ENCODE measurements at regions not wholly inside any gene's neighbourhood (a gene's known extent, or its start where the extent isn't known, plus 50 kb on each side); places are given as distances from the start of the nearest gene placed in this dataset.

- TF ChIP-seq CTCF (conservative IDR thresholded peaks at IDR 0.05; ENCODE audit: low read depth, low read length) (no peak), POLR2A (IDR thresholded peaks at IDR 0.05; ENCODE audit: low read depth, low read length) (no peak), USF2 (IDR thresholded peaks at IDR 0.05; ENCODE audit: low read depth, low read length) (no peak), MXI1 (IDR thresholded peaks at IDR 0.05; ENCODE audit: borderline replicate concordance, low read depth, low read length) (no peak), CEBPB (IDR thresholded peaks at IDR 0.05; ENCODE audit: low read depth, low read length) (no peak), MAZ (IDR thresholded peaks at IDR 0.05; ENCODE audit: borderline replicate concordance, low read depth, low read length) (no peak), RAD21 (IDR thresholded peaks at IDR 0.05; ENCODE audit: low read length) (no peak), CHD1 (IDR thresholded peaks at IDR 0.05; ENCODE audit: low read depth, low read length) (no peak)
These were observed 391.5 kb upstream of the CHORDC1 start for GRCh38 chr11:90614318-90614717.

All from IMR-90 (cell line).